ENCODE measurements at regions not wholly inside any gene's neighbourhood (a gene's known extent, or its start where the extent isn't known, plus 50 kb on each side); places are given as distances from the start of the nearest gene placed in this dataset.

DNA sequence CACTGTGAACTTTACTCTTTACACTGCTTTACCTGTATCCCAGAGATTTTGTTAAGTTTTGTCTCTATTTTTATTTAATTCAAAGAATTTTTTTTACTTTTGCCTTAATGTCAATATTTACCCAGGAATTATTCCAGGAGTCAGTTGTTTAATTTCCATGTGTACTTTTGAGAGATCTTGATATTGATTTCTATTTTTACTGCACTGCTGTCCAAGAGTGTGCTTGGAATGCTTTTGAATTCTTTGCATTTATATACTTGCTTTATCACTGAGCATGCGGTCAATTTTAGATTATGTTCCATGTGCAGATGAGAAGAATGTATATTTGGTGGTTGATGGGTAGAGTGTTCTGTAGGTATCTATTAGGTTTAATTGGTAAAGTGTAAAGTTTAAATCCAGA is 461.0 kb upstream of the GBE1 start:
- TF ChIP-seq, protein P1, sequence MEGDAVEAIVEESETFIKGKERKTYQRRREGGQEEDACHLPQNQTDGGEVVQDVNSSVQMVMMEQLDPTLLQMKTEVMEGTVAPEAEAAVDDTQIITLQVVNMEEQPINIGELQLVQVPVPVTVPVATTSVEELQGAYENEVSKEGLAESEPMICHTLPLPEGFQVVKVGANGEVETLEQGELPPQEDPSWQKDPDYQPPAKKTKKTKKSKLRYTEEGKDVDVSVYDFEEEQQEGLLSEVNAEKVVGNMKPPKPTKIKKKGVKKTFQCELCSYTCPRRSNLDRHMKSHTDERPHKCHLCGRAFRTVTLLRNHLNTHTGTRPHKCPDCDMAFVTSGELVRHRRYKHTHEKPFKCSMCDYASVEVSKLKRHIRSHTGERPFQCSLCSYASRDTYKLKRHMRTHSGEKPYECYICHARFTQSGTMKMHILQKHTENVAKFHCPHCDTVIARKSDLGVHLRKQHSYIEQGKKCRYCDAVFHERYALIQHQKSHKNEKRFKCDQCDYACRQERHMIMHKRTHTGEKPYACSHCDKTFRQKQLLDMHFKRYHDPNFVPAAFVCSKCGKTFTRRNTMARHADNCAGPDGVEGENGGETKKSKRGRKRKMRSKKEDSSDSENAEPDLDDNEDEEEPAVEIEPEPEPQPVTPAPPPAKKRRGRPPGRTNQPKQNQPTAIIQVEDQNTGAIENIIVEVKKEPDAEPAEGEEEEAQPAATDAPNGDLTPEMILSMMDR (conservative IDR thresholded peaks at IDR 0.05) = no peak
- no peak for TF ChIP-seq ZFX (IDR thresholded peaks at IDR 0.05)
